GM21529 (cell line): ENCODE measurements at regions not wholly inside any gene's neighbourhood (a gene's known extent, or its start where the extent isn't known, plus 50 kb on each side); places are given as distances from the start of the nearest gene placed in this dataset.

ENCODE experiments used
- ATAC-seq: cut with Tn5 transposase; IDR thresholded peaks from one replicate; pipeline ENCODE4 v1.9.1; 2021; ENCODE audit not compliant: unreplicated experiment

GRCh38 chr4:65983061-65983460 lies 312.8 kb upstream of the EPHA5 start:
- no peak for ATAC-seq

- ATAC-seq, result no peak
Measured at GRCh38 chr4:65976287-65976686, 306.0 kb upstream of the EPHA5 start.

GRCh38 chr4:65973186-65973585 lies 302.9 kb upstream of the EPHA5 start:
- ATAC-seq, result no peak

GRCh38 chr4:65971686-65972085 lies 301.4 kb upstream of the EPHA5 start:
- ATAC-seq, result no peak

- no peak for ATAC-seq
Measured at GRCh38 chr4:65968831-65969558, 298.7 kb upstream of the EPHA5 start.

GRCh38 chr4:65960751-65961150 lies 290.5 kb upstream of the EPHA5 start:
- ATAC-seq, result no peak

- no peak for ATAC-seq
Measured at GRCh38 chr4:65954416-65954815, 284.1 kb upstream of the EPHA5 start.

GRCh38 chr4:65951177-65951576 lies 280.9 kb upstream of the EPHA5 start:
- no peak for ATAC-seq

- ATAC-seq, result no peak
Measured at GRCh38 chr4:65943076-65943475, 272.8 kb upstream of the EPHA5 start.

- no peak for ATAC-seq
Measured at GRCh38 chr4:65924843-65925242, 254.6 kb upstream of the EPHA5 start.

GRCh38 chr4:65923616-65924015 lies 253.3 kb upstream of the EPHA5 start:
- ATAC-seq, result no peak

- no peak for ATAC-seq
Measured at GRCh38 chr4:65921180-65921579, 250.9 kb upstream of the EPHA5 start.

GRCh38 chr4:65918872-65919271 lies 248.6 kb upstream of the EPHA5 start:
- no peak for ATAC-seq

GRCh38 chr4:65918212-65918611 lies 247.9 kb upstream of the EPHA5 start:
- no peak for ATAC-seq

- ATAC-seq, result no peak
Measured at GRCh38 chr4:65917486-65917885, 247.2 kb upstream of the EPHA5 start.

GRCh38 chr4:65911720-65912119 lies 241.4 kb upstream of the EPHA5 start:
- ATAC-seq, result no peak

- no peak for ATAC-seq
Measured at GRCh38 chr4:65893957-65894755, 223.9 kb upstream of the EPHA5 start.

GRCh38 chr4:65893271-65893670 lies 223.0 kb upstream of the EPHA5 start:
- ATAC-seq, result no peak

- no peak for ATAC-seq
Measured at GRCh38 chr4:65880594-65880993, 210.3 kb upstream of the EPHA5 start.

- no peak for ATAC-seq
Measured at GRCh38 chr4:65868096-65868824, 198.0 kb upstream of the EPHA5 start.

GRCh38 chr4:65865489-65865888 lies 195.2 kb upstream of the EPHA5 start:
- no peak for ATAC-seq

- ATAC-seq, result no peak
Measured at GRCh38 chr4:65861993-65862392, 191.7 kb upstream of the EPHA5 start.
